HK-2 (cell line): ENCODE measurements at regions not wholly inside any gene's neighbourhood (a gene's known extent, or its start where the extent isn't known, plus 50 kb on each side); places are given as distances from the start of the nearest gene placed in this dataset.

Experiments used
- DNase-seq: peaks from one replicate; pipeline ENCODE4 v3.0.0-alpha.2; 2018; ENCODE audit not compliant: unreplicated experiment

DNA sequence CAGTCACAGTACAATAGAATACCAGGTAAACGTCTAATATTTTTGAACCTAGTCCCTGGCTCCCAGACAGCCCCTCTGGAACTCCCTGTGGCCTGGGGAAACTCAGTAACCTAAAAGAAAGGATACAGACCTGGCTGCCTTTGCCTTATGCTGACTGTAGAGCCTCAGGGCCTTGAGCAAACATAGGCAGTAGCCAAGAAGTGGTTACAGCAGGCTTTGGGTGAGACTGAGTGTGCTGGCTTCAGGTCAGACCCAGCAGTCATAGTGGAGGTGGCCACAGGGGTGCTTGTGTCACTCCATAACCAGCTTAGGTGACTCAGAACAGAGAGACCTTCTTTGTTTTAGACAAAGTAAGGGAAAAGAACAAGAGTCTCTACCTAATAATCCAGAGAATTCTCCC lies 141.8 kb upstream of the PRDX4 start:
- DNase-seq = no peak

DNA sequence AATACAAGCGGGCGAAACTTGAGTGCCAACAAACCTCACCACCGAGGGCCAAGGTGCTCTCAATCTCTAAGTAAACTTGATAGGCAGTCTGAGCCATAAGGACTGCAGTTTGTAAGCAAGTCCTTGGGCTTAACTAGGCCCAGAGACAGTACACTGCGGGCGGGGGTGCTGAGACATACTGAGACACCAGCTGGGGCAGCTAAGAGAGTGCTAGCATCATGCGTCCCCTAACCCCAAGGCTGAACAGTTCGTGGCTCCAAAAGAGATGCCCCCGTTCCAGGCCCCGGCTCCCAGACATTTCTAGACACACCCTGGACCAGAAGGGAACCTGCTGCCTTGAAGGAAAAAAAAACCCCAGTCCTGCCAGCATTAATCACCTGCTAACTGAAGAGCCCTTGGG lies 126.8 kb upstream of the PRDX4 start:
- no peak for DNase-seq

DNA sequence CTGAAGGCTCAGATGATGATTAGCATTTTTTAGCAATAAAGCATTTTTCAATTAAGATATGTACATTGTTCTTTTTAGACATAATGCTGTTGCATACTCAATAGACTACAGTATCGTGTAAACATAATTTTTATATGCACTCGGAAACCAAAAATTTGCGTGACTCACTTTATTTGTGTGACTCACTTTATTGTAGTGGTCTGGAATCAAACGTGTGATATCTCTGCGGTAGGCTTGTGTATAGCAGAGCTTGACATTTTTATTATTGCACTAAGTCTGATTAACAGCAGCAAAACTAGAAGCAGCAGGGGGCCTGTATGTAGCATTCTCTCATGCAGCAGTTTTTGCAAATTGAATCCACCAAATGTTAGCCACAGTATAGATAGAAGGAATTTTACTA lies 119.1 kb upstream of the PRDX4 start:
- no peak for DNase-seq

DNA sequence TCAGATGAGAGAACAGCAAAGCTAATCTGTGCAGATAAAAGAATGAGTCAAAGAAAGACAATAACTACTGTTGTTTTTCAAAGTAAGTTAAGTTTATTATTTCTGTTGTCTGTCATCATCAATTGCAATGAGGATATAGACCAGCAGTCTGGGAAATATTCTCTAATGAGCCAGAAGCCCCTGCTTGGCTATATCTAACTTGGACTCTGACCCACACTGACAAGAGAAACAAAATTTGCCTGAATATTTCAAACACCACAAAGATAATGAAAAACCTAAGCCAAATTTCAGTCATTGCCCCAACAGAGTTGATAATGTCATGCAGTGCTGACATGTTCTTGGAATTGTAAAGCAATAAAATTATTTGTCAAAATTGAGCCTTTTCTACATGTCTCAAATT lies 115.0 kb upstream of the PRDX4 start:
- DNase-seq = no peak

DNA sequence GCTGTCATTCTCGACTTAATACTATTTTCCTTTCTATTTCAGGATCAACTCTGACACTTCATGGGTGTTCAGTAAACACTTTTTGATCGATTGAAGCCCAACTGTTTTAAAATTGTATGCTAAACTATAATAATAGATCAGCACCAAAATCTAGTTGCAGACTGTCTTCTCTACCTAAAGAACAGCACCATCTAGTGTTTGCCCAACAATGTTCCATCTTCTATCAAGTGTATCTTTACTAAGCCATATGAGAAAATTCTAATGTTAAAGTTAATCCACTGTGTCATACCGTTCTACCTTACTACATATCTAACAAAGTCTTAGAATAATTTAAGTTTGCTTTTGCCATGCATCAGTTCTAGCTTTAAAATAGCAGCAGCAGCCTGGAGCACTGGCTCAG lies 113.0 kb upstream of the PRDX4 start:
- no peak for DNase-seq

DNA sequence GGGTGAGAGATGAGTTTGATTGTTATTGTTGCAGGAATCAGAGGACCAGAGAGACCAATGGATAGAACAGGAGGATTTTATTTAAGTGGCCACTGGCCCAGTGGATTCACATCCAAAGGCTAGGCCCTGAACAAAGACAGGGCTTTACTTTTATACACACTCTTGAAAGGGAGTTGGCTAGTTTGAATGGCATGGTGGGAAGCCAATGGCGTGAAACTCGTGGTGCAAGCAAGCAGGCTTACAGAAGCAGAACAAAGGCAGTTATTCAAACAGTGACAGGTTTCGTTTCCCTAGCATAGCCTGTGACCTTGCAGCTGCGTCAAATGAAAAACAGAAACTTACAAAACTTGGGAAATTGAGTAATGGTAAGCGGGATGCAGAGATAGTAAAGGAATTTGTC lies 110.2 kb upstream of the PRDX4 start:
- no peak for DNase-seq

DNA sequence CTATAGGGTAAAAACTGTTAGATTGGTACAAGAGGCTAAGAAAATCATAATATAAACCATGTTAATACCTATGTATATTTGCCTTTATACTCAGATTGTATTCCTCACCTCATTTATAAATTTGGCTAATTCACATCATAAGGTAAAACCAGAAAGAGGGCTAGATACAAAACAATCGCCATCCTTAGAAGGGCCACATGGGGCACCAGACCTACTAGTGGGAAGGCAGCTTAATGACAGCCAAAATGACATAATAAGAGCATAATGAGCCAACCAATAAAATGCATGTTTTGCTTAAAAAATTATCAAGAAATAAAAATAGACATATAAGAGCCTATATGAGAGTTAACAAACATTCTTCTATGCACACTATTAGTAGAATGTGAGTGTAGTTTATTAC lies 107.3 kb upstream of the PRDX4 start:
- no peak for DNase-seq

DNA sequence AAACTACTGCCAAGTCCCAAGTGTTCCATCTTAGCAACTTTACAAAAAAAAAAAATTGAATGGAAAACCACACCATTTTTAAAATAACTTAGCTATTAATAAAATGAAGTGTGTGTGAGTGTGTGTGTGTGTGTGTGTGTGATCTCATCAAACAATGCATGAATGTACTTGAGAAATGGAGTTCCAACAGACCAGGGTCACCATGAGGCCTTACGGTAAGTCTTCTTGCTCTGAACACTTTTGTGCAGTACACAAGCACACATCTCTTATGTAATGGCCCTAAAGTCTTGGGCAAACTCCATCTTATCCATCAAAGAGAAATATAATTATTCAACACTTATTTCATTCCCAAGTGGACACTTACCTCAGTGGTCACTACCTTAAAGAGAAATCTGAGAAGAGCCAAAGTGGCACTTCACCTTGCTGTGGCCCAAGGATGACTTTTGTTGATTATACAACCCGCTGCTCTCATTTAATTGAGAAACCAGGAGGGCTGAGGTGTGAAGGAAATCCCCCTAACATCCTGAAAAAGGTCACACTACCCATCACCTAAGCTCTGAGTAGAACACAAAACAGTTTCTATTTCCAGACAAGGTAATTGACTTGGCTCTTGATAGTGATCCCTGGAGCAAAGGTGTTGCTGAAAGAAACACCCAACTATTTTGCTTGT lies 96.5 kb upstream of the PRDX4 start:
- no peak for DNase-seq

DNA sequence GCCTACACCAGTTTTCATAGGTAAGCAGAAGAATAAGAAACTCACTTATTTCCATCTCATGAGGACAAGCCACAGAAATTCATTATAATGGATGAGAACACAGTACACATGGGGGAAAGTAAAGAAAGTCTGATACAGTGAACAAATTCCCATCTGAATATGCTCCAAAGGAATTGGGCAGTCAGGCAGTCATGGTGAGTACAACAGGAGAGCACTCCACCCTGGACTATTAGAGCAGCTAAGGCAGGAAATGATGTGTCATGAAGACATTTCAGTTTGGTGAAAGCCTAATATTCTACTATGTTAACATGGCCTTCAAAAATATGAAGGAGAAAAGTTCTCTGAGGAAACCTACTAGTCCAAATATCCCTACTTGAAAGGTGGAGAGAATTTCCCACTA lies 92.0 kb upstream of the PRDX4 start:
- no peak for DNase-seq

DNA sequence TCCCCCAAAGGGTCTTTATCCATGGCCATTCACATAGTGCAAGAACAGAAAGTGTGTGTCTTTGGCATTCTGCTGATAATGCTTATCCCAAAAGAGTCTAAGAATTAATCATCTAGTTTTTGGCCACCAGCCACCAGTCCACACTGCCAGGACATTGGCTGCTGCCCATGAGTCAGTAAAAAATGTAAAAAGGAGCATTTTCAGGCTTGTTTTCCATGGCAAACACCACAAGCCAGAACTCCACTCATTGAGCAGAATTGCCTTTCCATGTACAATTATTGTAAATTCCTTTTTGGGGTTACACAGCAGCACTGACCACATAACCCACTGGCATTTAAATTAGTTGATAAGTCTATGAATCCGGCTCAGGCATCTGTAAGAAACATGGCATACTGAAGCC lies 89.2 kb upstream of the PRDX4 start:
- DNase-seq = no peak

DNA sequence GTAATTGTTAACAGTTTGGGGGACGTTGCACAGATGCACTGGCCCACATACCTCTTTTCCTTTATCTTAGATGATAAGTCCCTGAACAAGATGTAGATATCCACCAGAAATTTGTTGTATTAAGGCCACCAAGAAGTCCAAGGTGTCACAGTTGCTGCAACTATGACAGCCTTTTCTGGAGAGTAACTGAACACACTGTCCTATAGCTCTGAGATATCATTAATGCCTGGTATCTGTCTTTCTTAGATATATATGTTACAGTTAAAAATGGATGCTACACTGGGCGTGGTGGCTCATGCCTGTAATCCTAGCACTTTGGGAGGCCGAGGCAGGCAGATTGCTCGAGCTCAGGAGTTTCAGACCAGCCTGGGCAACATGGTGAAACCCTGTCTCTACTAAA lies 77.8 kb upstream of the PRDX4 start:
- DNase-seq = no peak

DNA sequence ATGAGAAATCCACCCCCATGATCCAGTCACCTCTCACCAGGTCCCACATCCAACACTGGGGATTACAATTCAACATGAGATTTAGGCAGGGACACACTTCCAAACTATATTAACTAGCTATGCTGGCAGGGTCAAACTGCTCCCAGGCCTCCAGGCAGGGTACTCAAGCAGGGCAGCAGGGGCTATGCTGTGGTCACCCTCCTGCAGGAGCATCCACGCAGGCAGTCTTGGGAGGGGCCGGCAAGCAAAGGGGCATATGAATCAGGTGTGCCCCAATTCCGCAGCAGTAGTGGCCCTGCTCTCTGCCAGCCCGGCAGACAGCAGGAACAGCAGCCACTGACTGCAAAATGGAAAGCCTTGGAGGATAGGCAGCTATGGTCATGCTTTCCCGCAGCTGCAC lies 74.6 kb upstream of the PRDX4 start:
- no peak for DNase-seq

DNA sequence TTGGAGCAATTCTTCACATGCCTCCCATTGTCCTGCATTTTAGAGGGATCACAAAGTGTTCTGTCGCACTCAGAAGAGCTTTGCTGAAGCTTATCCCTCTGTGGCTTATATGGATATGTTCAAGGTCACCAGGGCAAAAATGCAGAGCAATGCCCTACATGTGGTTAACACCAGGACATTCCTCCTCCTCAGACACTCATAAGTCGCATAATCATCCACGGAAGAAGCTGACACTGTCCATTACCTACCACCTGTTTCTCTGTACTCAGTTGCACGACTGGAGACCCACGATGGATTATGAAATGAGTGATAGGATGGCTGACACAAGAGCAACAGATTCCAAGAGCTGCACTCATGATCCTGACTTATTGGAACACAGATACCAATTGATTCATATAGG lies 68.7 kb upstream of the PRDX4 start:
- DNase-seq = no peak

DNA sequence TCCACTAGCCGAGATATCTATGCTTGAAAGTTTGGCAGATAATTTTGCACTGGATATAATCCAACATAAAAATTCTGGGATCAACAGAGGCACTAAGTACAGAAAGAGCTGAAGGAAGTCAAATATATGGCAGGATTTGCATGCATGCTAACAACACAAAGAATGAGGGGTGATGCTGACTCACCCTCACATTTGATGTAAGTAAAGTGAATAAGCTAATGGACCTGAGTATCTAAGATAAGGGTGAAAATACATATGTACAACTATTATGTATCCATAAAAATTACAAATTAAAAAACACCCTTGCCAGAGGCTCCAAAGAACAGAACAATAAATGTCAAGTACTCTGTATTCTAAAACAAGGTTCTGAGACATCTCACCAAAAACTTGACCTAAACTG lies 63.8 kb upstream of the PRDX4 start:
- DNase-seq = no peak

DNA sequence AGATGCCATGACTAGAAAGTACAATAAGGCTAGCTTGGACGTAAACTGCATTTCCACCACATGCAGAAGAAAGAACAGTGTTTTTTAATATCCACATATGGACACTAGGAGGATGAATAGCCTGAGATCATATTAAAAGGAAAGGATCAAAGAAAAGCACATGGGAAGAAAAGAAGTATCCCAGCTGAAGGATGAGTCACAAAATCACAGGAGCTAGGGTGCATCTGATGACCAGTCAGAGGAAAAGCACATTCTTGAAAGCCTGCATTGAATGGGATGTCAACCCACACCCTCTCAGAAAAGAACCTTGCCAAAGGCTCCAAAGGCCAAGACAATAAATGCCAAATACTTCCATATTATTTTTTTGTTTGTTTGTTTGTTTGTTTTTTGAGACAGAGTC lies 56.8 kb upstream of the PRDX4 start:
- DNase-seq = no peak

DNA sequence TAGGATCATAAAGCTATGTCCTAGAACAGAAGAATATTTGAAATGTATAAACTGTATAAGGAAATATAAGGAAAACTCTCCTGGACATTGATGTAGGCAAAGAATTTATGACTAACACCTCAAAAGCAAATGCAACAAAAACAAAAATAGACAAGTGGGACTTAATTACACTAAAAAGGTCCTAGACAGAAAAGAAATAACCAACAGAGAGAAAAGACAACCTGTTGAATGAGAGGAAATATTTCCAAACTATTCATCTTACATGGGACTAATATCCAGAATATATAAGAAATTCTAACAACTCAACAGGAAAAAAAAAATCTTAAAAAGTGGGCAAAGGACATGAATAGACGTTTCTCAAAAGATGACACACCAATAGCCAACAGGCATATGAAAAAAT lies 54.4 kb upstream of the PRDX4 start:
- no peak for DNase-seq

DNA sequence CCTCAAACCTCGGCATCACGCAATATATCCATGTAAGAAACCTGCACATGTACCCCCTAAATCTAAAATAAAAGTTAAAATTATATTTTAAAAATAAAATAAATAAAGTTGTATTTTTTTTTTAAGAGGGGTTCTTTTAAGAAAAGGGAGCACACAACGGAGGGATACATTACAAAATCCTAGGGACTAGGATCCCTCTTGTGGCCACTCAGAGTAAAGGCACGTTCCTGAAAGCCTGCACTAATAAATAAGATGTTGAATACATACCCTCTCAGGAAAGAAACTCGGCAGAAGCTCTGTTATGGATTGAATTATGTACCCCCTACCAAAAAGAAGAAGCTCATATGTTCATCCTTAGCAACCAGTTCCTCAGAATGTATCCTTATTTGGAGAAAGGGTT lies 50.9 kb upstream of the PRDX4 start:
- no peak for DNase-seq
